GM21390 (cell line): ENCODE measurements at regions not wholly inside any gene's neighbourhood (a gene's known extent, or its start where the extent isn't known, plus 50 kb on each side); places are given as distances from the start of the nearest gene placed in this dataset.

Experiments
- ATAC-seq: cut with Tn5 transposase; IDR thresholded peaks from one replicate; pipeline ENCODE4 v1.9.1; 2021; ENCODE audit not compliant: unreplicated experiment

- ATAC-seq: no peak
These were observed 1631.5 kb upstream of the LRRTM3 start for GRCh38 chr10:65294329-65294728.

- ATAC-seq: no peak
These were observed 1624.7 kb upstream of the LRRTM3 start for GRCh38 chr10:65301181-65301580.

- ATAC-seq: no peak
These were observed 1619.6 kb upstream of the LRRTM3 start for GRCh38 chr10:65306201-65306600.

- ATAC-seq: no peak
These were observed 1613.0 kb upstream of the LRRTM3 start for GRCh38 chr10:65312876-65313275.

- no peak for ATAC-seq
These were observed 1612.4 kb upstream of the LRRTM3 start for GRCh38 chr10:65313406-65313805.

- ATAC-seq: no peak
These were observed 1611.6 kb upstream of the LRRTM3 start for GRCh38 chr10:65314253-65314652.

- ATAC-seq: no peak
These were observed 1606.3 kb upstream of the LRRTM3 start for GRCh38 chr10:65319493-65319892.

GRCh38 chr10:65320236-65321026 is 1605.4 kb upstream of the LRRTM3 start:
- ATAC-seq: no peak

- no peak for ATAC-seq
These were observed 1602.0 kb upstream of the LRRTM3 start for GRCh38 chr10:65323802-65324201.

- no peak for ATAC-seq
These were observed 1599.9 kb upstream of the LRRTM3 start for GRCh38 chr10:65325913-65326312.

GRCh38 chr10:65328486-65328885 is 1597.3 kb upstream of the LRRTM3 start:
- ATAC-seq: no peak

GRCh38 chr10:65335311-65335710 is 1590.5 kb upstream of the LRRTM3 start:
- no peak for ATAC-seq

GRCh38 chr10:65340340-65340739 is 1585.5 kb upstream of the LRRTM3 start:
- ATAC-seq: no peak

GRCh38 chr10:65341323-65341925 is 1584.4 kb upstream of the LRRTM3 start:
- ATAC-seq: no peak

GRCh38 chr10:65342245-65342644 is 1583.6 kb upstream of the LRRTM3 start:
- no peak for ATAC-seq

- no peak for ATAC-seq
These were observed 1579.4 kb upstream of the LRRTM3 start for GRCh38 chr10:65346466-65346865.

GRCh38 chr10:65348637-65349036 is 1577.2 kb upstream of the LRRTM3 start:
- no peak for ATAC-seq

- no peak for ATAC-seq
These were observed 1575.2 kb upstream of the LRRTM3 start for GRCh38 chr10:65350611-65351010.

- no peak for ATAC-seq
These were observed 1570.6 kb upstream of the LRRTM3 start for GRCh38 chr10:65355141-65355680.

- ATAC-seq: no peak
These were observed 1567.3 kb upstream of the LRRTM3 start for GRCh38 chr10:65358565-65358964.

- no peak for ATAC-seq
These were observed 1565.3 kb upstream of the LRRTM3 start for GRCh38 chr10:65360497-65360896.

- ATAC-seq: no peak
These were observed 1560.0 kb upstream of the LRRTM3 start for GRCh38 chr10:65365878-65366277.
